Tibial artery (tissue), 4 donors: ENCODE measurements at regions not wholly inside any gene's neighbourhood (a gene's known extent, or its start where the extent isn't known, plus 50 kb on each side); places are given as distances from the start of the nearest gene placed in this dataset.

Source experiments
- DNase-seq, 2 donors: peaks; one replicate each; pipeline ENCODE4 v3.0.0-alpha.2; 2019
- H3K27ac ChIP-seq, 2 donors: fragments of 200-600 bp; sonication (generic) in 1 of 2; 1 replicate in 1 of 2; 2 replicates in 1 of 2; pipeline ENCODE4 v1.5.1; 2018 to 2019; ENCODE audit warnings: mild to moderate bottlenecking in 1 of 2
- H3K27me3 ChIP-seq, 2 donors: fragments of 200-600 bp; sonication (generic) in 1 of 2; one replicate each; pipeline versions ENCODE4 v1.5.1 to v1.6.0; 2016 to 2019
- H3K36me3 ChIP-seq, 3 donors: fragments of 200-600 bp; sonication (generic) in 2 of 3; one replicate each; pipeline ENCODE4 v1.5.1; 2016 to 2019; ENCODE audit warnings: mild to moderate bottlenecking in 2 of 3
- H3K4me1 ChIP-seq, 4 donors: fragments of 200-600 bp; sonication (generic) in 2 of 4; 1 replicate in 3 of 4; 2 replicates in 1 of 4; pipeline ENCODE4 v1.5.1; 2016 to 2019
- H3K4me3 ChIP-seq, 2 donors: fragments of 200-600 bp; sonication (generic) in 1 of 2; 1 replicate in 1 of 2; 2 replicates in 1 of 2; pipeline ENCODE4 v1.5.1; 2018 to 2019; ENCODE audit warnings: mild to moderate bottlenecking in 2 of 2
- H3K9me3 ChIP-seq, 3 donors: fragments of 200-600 bp; sonication (generic) in 1 of 3; one replicate each; pipeline ENCODE4 v1.5.1; 2016 to 2019
- intact Hi-C: fragments of 100-400 bp; cut with DNase I; formaldehyde crosslinking; loops from one replicate; pipeline ENCODE4 v1.15.0; 2023; ENCODE audit warnings: low total_unique reads
- TF ChIP-seq, protein P1 (sequence below), 2 experiments: fragments of 200-600 bp in 1 of 2; fragments of 450-650 bp in 1 of 2; IDR thresholded peaks; one replicate each; pipeline ENCODE4 v1.5.1; 2017 to 2019; ENCODE audit warnings: antibody characterized with exemption in 2 of 2, mild to moderate bottlenecking in 1 of 2, moderate library complexity in 1 of 2

DNA sequence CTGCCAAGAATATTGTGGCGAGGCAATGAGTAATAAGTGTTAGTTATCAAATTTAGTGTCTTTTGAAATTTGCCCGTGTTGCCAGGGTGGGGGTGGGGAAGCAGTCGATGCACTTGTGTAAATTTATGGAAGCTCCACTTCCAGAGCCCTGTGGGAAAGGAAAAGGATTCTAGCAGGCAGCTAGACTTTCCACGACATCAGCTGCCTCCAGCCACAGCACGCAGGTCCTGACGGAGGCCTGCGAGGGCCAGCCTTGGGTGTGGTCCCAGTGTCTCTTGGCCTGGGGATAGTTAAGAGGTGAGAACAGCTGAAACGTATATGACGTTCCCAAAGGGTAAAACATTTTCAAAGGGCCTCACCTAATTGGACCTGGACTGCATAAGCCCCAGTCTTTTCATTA, 433.0 kb downstream of the TSHZ3 start:
- Histone ChIP-seq H3K9me3 (no peaks in the 10 kb centered on the region), H3K27me3 (no peaks in the 10 kb centered on the region), H3K36me3 (no peaks in the 10 kb centered on the region), H3K4me3 (no peak overlapping the region), H3K4me1 (no peaks in the 10 kb centered on the region), H3K27ac (no peak overlapping the region)
- TF ChIP-seq, protein P1, sequence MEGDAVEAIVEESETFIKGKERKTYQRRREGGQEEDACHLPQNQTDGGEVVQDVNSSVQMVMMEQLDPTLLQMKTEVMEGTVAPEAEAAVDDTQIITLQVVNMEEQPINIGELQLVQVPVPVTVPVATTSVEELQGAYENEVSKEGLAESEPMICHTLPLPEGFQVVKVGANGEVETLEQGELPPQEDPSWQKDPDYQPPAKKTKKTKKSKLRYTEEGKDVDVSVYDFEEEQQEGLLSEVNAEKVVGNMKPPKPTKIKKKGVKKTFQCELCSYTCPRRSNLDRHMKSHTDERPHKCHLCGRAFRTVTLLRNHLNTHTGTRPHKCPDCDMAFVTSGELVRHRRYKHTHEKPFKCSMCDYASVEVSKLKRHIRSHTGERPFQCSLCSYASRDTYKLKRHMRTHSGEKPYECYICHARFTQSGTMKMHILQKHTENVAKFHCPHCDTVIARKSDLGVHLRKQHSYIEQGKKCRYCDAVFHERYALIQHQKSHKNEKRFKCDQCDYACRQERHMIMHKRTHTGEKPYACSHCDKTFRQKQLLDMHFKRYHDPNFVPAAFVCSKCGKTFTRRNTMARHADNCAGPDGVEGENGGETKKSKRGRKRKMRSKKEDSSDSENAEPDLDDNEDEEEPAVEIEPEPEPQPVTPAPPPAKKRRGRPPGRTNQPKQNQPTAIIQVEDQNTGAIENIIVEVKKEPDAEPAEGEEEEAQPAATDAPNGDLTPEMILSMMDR (IDR thresholded peaks at IDR 0.05) = no peak
- intact Hi-C loops = no loop called here
- DNase-seq = no peak

DNA sequence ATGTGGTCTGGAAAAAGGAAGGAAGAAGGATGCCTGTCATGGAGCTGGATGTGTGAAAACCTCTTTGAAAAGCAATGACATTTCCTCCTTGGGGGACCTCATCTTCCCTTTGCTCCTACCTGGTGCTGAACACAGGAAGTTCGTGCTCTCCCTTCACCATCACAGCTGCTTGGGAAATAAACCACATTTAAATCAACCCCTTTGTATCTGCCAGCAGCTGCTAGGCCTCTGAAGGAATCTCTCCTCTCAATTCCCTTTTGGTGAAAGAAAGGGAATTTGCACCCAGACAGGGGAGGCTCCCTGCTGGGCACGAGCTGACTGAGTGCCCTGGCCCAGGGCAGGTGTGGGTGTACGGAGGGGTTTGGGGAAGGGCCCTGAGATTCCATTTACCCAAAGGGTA, 437.7 kb downstream of the TSHZ3 start:
- Histone ChIP-seq H3K27me3 (no peaks in the 10 kb centered on the region), H3K4me1 (no peaks in the 10 kb centered on the region), H3K36me3 (no peaks in the 10 kb centered on the region), H3K4me3 (no peak overlapping the region), H3K27ac (no peak overlapping the region), H3K9me3 (no peaks in the 10 kb centered on the region)
- intact Hi-C loops = no loop called here
- no peak for DNase-seq
- TF ChIP-seq, protein P1 (IDR thresholded peaks at IDR 0.05) = no peak

DNA sequence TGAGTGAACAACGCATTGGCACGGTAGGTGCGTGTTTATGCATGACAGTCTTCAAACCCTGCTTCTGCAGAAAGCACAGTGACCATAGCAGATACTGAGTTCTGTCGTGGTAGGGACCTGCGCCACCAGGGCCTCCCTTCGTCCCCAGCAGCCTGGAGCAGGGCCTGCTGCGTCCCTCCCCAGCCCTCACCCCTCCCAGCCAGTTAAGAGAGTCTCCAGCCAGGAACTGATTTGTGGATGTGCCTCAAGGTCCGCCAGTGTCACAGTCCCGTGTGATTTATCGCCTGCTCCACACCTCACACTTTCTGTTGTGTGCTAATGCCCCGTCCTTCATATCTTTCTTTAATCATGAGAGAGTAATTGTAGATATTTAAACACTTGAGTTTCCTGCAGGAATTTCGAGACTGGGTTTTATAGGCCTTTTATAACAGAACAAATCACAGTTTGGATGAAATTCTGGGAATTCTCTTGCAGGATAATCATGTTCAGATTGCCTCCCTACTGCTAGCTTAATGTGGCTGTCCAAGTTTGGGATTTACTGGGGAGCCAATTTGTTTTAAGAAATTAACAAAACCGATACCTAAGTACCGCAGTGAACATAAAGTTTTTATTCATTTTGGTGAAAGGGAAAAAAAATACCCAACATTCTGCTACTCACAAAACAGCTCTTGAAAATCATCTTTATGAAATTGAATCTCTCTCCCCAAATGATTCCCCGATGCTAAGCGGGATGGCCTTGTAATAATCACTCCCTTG, 438.6 kb downstream of the TSHZ3 start:
- intact Hi-C loops = no loop called here
- no peaks in the 10 kb centered on the region for H3K9me3 ChIP-seq
- H3K4me1 ChIP-seq = no peaks in the 10 kb centered on the region
- H3K4me3 ChIP-seq = no peak overlapping the region
- H3K36me3 ChIP-seq = no peaks in the 10 kb centered on the region
- DNase-seq = no peak
- no peaks in the 10 kb centered on the region for H3K27me3 ChIP-seq
- H3K27ac ChIP-seq = no peak overlapping the region
- TF ChIP-seq, protein P1 (IDR thresholded peaks at IDR 0.05) = no peak

DNA sequence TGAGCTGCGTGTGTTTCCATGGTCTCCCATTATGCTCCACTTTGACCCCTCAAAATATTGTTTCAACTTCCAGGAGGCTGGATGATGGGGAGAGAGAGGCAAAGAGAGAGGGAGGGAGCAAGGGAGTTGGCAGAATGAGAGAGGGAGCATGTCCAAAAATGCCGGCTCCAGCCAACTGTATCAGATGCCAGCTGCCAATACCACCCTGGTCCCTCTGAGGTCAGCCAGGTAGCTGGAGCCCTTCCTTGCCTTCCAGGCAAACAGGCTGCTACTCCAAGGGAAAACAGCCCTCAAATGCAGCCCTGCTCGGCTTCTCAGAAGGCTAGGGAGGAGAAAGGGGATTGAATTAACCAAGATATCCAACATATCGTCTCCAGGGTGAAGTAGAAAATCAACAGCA, 440.0 kb downstream of the TSHZ3 start:
- TF ChIP-seq, protein P1 (IDR thresholded peaks at IDR 0.05) = no peak
- Histone ChIP-seq H3K4me1 (no peaks in the 10 kb centered on the region), H3K27me3 (no peaks in the 10 kb centered on the region), H3K36me3 (no peaks in the 10 kb centered on the region), H3K27ac (no peak overlapping the region), H3K9me3 (no peaks in the 10 kb centered on the region), H3K4me3 (no peak overlapping the region)
- intact Hi-C loops = no loop called here
- DNase-seq = no peak

DNA sequence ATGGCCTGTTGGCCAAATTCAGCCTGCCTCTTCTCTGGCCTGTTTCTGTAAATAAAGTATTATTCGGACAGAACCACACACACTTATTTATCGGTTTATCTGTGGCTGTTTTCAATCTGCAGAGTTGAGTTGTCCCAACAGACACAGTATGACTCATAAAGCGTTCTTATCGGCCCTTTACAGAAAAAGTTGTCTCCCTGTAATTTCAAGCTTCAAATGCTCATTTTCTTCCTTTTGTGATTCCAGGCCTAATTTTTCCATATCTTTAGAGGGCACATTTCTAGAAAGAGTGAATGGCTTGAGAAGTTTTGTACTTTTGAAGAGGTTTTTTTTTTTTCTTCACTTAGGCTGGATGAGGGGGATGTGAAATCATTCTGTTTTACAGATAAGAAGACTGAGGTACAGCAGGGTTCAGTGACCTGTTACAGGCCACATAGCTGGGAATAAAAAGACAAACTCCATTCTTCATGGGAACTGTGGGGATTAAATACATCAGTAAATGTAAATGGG, 440.9 kb downstream of the TSHZ3 start:
- no peaks in the 10 kb centered on the region for H3K27me3 ChIP-seq
- intact Hi-C loops = no loop called here
- H3K4me1 ChIP-seq = no peaks in the 10 kb centered on the region

More for the DNA sequence above, 440.9 kb downstream of the TSHZ3 start:
- DNase-seq = no peak
- H3K4me3 ChIP-seq = no peak overlapping the region
- no peaks in the 10 kb centered on the region for H3K36me3 ChIP-seq
- TF ChIP-seq, protein P1 (IDR thresholded peaks at IDR 0.05) = no peak
- H3K27ac ChIP-seq = no peak overlapping the region
- H3K9me3 ChIP-seq = no peaks in the 10 kb centered on the region
